ENCODE measurements at regions not wholly inside any gene's neighbourhood (a gene's known extent, or its start where the extent isn't known, plus 50 kb on each side); places are given as distances from the start of the nearest gene placed in this dataset.

DNA sequence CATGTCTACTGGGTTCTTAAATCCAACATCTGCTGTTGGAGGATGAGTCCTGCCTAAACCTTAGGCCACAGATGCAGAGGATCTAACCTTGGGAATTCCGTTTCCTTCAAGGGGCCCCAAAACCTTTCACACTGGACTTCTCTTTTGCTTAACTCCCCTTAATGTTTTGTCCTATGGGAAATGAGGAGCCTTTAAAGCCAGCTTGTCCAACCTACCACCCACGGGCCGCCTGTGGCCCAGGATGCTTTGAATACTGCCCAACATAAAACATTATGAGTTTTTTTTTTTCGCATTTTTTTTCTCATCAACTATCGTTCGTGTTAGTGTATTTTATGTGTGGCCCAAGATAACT, 157.2 kb upstream of the SLC1A4 start:
- TF ChIP-seq, protein P1, sequence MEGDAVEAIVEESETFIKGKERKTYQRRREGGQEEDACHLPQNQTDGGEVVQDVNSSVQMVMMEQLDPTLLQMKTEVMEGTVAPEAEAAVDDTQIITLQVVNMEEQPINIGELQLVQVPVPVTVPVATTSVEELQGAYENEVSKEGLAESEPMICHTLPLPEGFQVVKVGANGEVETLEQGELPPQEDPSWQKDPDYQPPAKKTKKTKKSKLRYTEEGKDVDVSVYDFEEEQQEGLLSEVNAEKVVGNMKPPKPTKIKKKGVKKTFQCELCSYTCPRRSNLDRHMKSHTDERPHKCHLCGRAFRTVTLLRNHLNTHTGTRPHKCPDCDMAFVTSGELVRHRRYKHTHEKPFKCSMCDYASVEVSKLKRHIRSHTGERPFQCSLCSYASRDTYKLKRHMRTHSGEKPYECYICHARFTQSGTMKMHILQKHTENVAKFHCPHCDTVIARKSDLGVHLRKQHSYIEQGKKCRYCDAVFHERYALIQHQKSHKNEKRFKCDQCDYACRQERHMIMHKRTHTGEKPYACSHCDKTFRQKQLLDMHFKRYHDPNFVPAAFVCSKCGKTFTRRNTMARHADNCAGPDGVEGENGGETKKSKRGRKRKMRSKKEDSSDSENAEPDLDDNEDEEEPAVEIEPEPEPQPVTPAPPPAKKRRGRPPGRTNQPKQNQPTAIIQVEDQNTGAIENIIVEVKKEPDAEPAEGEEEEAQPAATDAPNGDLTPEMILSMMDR (IDR thresholded peaks at IDR 0.05; ENCODE audit: low read length), result no peak
- TF ChIP-seq EZH2 (IDR thresholded peaks at IDR 0.05; ENCODE audit: borderline replicate concordance, low read length), result no peak

Measured in OCI-LY1 (cell line).